Type B pancreatic cell (in vitro differentiated cells): ENCODE measurements at regions not wholly inside any gene's neighbourhood (a gene's known extent, or its start where the extent isn't known, plus 50 kb on each side); places are given as distances from the start of the nearest gene placed in this dataset.

ENCODE experiments used
- DNase-seq: peaks from one replicate; pipeline ENCODE4 v3.0.0; 2021; ENCODE audit warnings: mixed read lengths; ENCODE audit not compliant: unreplicated experiment; ENCODE audit errors: extremely low spot score
- H3K27ac Mint-ChIP-seq: 2 replicates; pipeline ENCODE4 v1.8.0; 2021; ENCODE audit warnings: mild to moderate bottlenecking, mixed read lengths
- H3K27me3 Mint-ChIP-seq: 2 replicates; pipeline ENCODE4 v1.8.0; 2021; ENCODE audit warnings: mixed read lengths
- H3K36me3 Mint-ChIP-seq: 2 replicates; pipeline ENCODE4 v1.8.0; 2021; ENCODE audit warnings: mixed read lengths
- H3K4me1 Mint-ChIP-seq: one replicate; pipeline ENCODE4 v1.8.0; 2021; ENCODE audit warnings: mixed read lengths; ENCODE audit not compliant: unreplicated experiment
- H3K4me3 Mint-ChIP-seq: 2 replicates; pipeline ENCODE4 v1.8.0; 2021; ENCODE audit warnings: mild to moderate bottlenecking, mixed read lengths
- H3K9me3 Mint-ChIP-seq: 2 replicates; pipeline ENCODE4 v1.8.0; 2021; ENCODE audit warnings: mixed read lengths
- CTCF ChIP-seq: fragments of 200-600 bp; sonication (generic); conservative IDR thresholded peaks from 2 replicates; pipeline ENCODE4 v1.5.0; 2021; ENCODE audit warnings: antibody characterized with exemption, mild to moderate bottlenecking

- no peak for DNase-seq
- Mint-ChIP-seq H3K27me3 (peaks cover 6% of the 10 kb centered on the region), H3K4me3 (no peak overlapping the region), H3K9me3 (peaks cover 12% of the 10 kb centered on the region), H3K4me1 (peaks cover 6% of the 10 kb centered on the region), H3K27ac (no peak overlapping the region), H3K36me3 (no peaks in the 10 kb centered on the region)
- TF ChIP-seq CTCF: no peak
Measured at GRCh38 chr4:130574215-130574614, 1478.3 kb downstream of the C4orf33 start.

- DNase-seq: no peak
- peaks cover 6% of the 10 kb centered on the region for H3K4me1 Mint-ChIP-seq
- H3K4me3 Mint-ChIP-seq: no peak overlapping the region
- no peak for TF ChIP-seq CTCF
- no peak overlapping the region for H3K27ac Mint-ChIP-seq
- H3K9me3 Mint-ChIP-seq: peaks cover 5% of the 10 kb centered on the region
- peaks cover 6% of the 10 kb centered on the region for H3K27me3 Mint-ChIP-seq
- H3K36me3 Mint-ChIP-seq: no peaks in the 10 kb centered on the region
Measured at GRCh38 chr4:130576218-130576617, 1480.3 kb downstream of the C4orf33 start.

- Mint-ChIP-seq H3K9me3 (no peaks in the 10 kb centered on the region), H3K27me3 (no peaks in the 10 kb centered on the region), H3K27ac (peak overlapping the region; percentile 89)
Measured at GRCh38 chr4:130591091-130591490, 1495.1 kb downstream of the C4orf33 start.

GRCh38 chr4:130600706-130601105 is 1504.8 kb downstream of the C4orf33 start:
- H3K4me1 Mint-ChIP-seq: peaks cover 7% of the 10 kb centered on the region
- H3K36me3 Mint-ChIP-seq: no peaks in the 10 kb centered on the region
- no peak overlapping the region for H3K4me3 Mint-ChIP-seq
- TF ChIP-seq CTCF: no peak
- no peak for DNase-seq
- H3K27me3 Mint-ChIP-seq: no peaks in the 10 kb centered on the region
- H3K27ac Mint-ChIP-seq: no peak overlapping the region
- no peaks in the 10 kb centered on the region for H3K9me3 Mint-ChIP-seq

More at GRCh38 chr4:130591091-130591490, 1495.1 kb downstream of the C4orf33 start:
- no peak for DNase-seq
- Mint-ChIP-seq H3K4me1 (no peaks in the 10 kb centered on the region), H3K36me3 (no peaks in the 10 kb centered on the region), H3K4me3 (peak overlapping the region; percentile 69)
- no peak for TF ChIP-seq CTCF

GRCh38 chr4:130603043-130603442 is 1507.1 kb downstream of the C4orf33 start:
- H3K36me3 Mint-ChIP-seq: no peaks in the 10 kb centered on the region
- H3K4me3 Mint-ChIP-seq: no peak overlapping the region
- H3K27me3 Mint-ChIP-seq: no peaks in the 10 kb centered on the region
- TF ChIP-seq CTCF: no peak
- H3K27ac Mint-ChIP-seq: no peak overlapping the region
- no peaks in the 10 kb centered on the region for H3K9me3 Mint-ChIP-seq
- peaks cover 7% of the 10 kb centered on the region for H3K4me1 Mint-ChIP-seq
- DNase-seq: no peak

- no peaks in the 10 kb centered on the region for H3K4me1 Mint-ChIP-seq
Measured at GRCh38 chr4:130608121-130608520, 1512.2 kb downstream of the C4orf33 start.

More at GRCh38 chr4:130608121-130608520, 1512.2 kb downstream of the C4orf33 start:
- no peaks in the 10 kb centered on the region for H3K9me3 Mint-ChIP-seq
- H3K4me3 Mint-ChIP-seq: no peak overlapping the region
- DNase-seq: no peak
- H3K36me3 Mint-ChIP-seq: no peaks in the 10 kb centered on the region
- TF ChIP-seq CTCF: no peak
- no peak overlapping the region for H3K27ac Mint-ChIP-seq
- H3K27me3 Mint-ChIP-seq: no peaks in the 10 kb centered on the region
